GM12864 (cell line): ENCODE measurements at regions not wholly inside any gene's neighbourhood (a gene's known extent, or its start where the extent isn't known, plus 50 kb on each side); places are given as distances from the start of the nearest gene placed in this dataset.

Experiments used
- DNase-seq: peaks from one replicate; pipeline ENCODE4 v3.0.0-alpha.2; 2011; ENCODE audit warnings: low read depth
- H3K4me3 ChIP-seq: 2 replicates; pipeline ENCODE4 v1.5.1; 2011; ENCODE audit warnings: mild to moderate bottlenecking, low read depth, low read length, control low read depth
- TF ChIP-seq, protein P1 (sequence below): IDR thresholded peaks from 2 replicates; pipeline ENCODE4 v1.5.1; 2011; ENCODE audit warnings: low read depth, mild to moderate bottlenecking, moderate library complexity, low read length, control low read depth, inconsistent platforms; ENCODE audit errors: missing control alignments

DNA sequence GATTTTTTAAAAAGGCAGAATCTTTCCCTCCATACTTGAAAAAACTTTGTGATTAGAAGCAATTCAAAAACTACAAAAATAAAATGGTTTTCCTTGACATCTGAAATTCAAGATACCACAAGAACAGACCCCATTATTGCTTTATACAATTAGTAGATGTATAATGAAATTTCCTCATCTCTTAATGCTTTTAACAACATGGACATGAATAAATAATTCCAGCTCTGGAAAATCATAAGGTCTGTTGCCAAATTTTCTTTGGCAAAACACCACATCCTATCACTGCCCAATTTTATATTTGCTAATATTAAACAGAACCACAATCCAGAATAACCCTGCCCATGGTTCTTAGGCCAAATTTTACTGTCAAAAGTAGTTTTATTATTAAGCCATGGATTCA lies 1543.6 kb upstream of the MIR17HG start:
- H3K4me3 ChIP-seq: no peak overlapping the region
- no peak for DNase-seq
- TF ChIP-seq, protein P1, sequence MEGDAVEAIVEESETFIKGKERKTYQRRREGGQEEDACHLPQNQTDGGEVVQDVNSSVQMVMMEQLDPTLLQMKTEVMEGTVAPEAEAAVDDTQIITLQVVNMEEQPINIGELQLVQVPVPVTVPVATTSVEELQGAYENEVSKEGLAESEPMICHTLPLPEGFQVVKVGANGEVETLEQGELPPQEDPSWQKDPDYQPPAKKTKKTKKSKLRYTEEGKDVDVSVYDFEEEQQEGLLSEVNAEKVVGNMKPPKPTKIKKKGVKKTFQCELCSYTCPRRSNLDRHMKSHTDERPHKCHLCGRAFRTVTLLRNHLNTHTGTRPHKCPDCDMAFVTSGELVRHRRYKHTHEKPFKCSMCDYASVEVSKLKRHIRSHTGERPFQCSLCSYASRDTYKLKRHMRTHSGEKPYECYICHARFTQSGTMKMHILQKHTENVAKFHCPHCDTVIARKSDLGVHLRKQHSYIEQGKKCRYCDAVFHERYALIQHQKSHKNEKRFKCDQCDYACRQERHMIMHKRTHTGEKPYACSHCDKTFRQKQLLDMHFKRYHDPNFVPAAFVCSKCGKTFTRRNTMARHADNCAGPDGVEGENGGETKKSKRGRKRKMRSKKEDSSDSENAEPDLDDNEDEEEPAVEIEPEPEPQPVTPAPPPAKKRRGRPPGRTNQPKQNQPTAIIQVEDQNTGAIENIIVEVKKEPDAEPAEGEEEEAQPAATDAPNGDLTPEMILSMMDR: no peak

DNA sequence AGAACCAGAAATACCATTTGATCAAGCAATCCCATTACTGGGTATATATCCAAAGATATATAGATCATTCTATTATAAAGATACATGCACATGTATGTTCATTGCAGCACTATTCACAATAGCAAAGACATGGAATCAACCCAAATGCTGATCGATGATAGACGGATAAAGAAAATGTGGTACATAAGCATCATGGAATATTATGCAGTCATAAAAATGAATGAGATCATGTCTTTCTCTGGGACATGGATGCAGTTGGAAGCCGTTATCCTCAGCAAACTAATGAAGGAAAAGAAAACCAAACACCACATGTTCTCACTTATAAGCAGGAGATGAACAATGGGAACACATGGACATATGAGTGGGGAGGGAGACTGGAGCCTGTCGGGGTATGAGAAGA lies 1540.9 kb upstream of the MIR17HG start:
- TF ChIP-seq, protein P1: no peak
- no peak overlapping the region for H3K4me3 ChIP-seq
- no peak for DNase-seq

DNA sequence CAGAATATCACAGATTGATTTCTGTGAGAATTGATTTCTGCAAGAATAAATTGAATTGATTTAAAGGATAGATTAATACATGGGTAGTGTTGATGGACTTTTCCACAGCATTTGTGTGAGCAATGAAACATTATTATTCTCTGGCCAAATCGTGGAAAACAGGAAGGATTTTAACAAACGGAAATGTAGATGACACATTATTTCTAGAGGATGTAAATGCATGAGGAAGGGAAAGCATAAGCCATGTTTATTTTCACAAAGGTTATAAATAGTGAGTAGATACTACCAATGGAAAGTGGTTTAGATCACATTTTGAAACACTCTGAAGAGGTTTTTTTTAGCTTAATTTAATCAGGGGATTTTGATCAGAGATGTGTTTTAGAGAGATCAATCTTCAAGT lies 1534.6 kb upstream of the MIR17HG start:
- TF ChIP-seq, protein P1: no peak

DNA sequence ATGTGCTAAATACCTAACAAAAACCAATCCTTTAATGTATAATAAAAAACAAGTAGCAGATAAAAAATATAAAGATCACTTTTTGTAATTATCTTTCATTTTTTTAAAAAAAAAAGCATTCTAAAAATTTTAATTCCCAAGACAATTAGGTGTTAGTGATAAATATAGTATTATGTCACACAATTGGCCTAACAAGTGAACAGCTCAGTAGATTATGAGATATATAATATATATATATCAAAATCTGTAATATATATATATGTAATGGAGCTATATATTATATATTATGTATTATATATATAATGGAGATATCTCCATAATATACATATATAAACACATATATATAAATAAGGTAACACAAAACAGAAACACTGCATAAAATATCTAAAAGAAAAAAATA lies 1531.1 kb upstream of the MIR17HG start:
- TF ChIP-seq, protein P1: no peak
- DNase-seq: no peak
- H3K4me3 ChIP-seq: no peak overlapping the region

More for the DNA sequence above, 1534.6 kb upstream of the MIR17HG start:
- no peak for DNase-seq
- no peak overlapping the region for H3K4me3 ChIP-seq

DNA sequence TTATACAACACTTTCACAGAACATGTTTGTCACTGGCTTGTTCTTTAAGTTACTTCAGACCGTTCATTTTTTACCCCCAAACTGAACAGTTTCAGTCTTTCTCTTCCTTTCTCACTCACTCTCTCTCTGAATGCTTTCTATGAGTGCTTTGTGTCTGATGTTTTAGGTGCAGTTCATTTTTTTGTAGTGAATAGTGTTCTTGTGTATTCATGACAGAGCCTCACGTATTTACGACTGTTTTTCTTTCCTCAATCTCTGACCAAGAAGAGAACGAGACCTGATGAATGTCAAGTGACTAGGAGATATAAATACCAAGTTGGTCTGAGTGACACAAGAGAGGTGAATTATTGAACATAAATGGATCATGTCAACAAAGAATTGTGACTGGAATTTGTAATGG lies 1525.0 kb upstream of the MIR17HG start:
- no peak for DNase-seq
- H3K4me3 ChIP-seq: no peak overlapping the region
- TF ChIP-seq, protein P1: no peak

DNA sequence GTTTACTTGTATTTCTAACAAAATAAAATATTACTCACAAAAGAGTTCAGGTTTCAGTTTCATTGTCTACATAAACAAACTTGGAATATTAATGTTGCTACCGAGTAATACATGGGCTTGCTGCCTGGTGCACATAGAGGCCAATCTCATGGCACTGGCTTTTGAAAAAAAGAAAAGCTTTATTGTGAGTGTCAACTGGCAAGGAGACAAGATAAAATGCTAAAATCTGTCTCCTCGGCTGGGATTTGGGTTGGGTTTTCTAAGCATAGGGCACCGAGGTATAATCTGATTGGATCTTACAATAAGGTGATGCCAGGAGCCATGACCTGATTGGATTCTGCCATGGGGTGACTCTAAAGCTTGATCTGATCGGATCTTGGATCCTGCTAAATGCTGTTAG lies 1519.9 kb upstream of the MIR17HG start:
- TF ChIP-seq, protein P1: no peak
- H3K4me3 ChIP-seq: no peak overlapping the region

DNA sequence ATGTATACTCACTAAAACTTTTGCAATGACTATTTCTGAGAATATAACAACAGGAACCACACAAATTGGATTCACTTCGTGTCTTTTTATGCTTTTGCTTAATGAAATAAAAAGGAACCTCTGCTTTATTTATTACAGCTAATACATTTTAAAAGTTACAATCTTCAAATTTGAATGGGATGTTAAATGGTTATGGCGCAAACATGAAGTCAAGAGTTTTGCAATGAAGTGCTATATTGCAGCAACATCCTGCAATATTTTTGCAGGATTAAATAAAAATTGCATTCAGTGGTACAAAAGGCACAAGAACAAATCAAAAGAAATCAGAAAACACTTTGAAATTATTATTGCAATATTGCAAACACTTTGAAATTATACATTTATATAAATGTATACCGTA lies 1519.0 kb upstream of the MIR17HG start:
- H3K4me3 ChIP-seq: no peak overlapping the region
- TF ChIP-seq, protein P1: no peak
- no peak for DNase-seq

More for the DNA sequence above, 1519.9 kb upstream of the MIR17HG start:
- no peak for DNase-seq
